Muscle layer of duodenum (tissue), 2 donors: ENCODE measurements at regions not wholly inside any gene's neighbourhood (a gene's known extent, or its start where the extent isn't known, plus 50 kb on each side); places are given as distances from the start of the nearest gene placed in this dataset.

Source experiments
- H3K27ac ChIP-seq: one replicate; pipeline ENCODE4 v1.7.0; 2013; ENCODE audit warnings: mild to moderate bottlenecking, low read length
- H3K27me3 ChIP-seq: one replicate; pipeline ENCODE4 v1.7.0; 2013; ENCODE audit warnings: low read depth, mild to moderate bottlenecking, control low read depth, low read length
- H3K36me3 ChIP-seq, 2 donors: one replicate each; pipeline ENCODE4 v1.7.0; 2013; ENCODE audit warnings: low read length in 2 of 2, control low read depth in 1 of 2, mild to moderate bottlenecking in 1 of 2; ENCODE audit not compliant: insufficient read depth in 2 of 2, control insufficient read depth in 1 of 2
- H3K4me1 ChIP-seq, 2 donors: one replicate each; pipeline ENCODE4 v1.7.0; 2013; ENCODE audit warnings: low read length in 2 of 2, mild to moderate bottlenecking in 2 of 2, control low read depth in 1 of 2, moderate library complexity in 1 of 2; ENCODE audit not compliant: insufficient read depth in 2 of 2, control insufficient read depth in 1 of 2
- H3K4me3 ChIP-seq, 2 donors: one replicate each; pipeline ENCODE4 v1.7.0; 2013; ENCODE audit warnings: low read length in 2 of 2, low read depth in 1 of 2, mild to moderate bottlenecking in 1 of 2
- H3K9me3 ChIP-seq, 2 donors: one replicate each; pipeline ENCODE4 v1.7.0; 2013; ENCODE audit warnings: low read length in 2 of 2, control low read depth in 1 of 2, mild to moderate bottlenecking in 1 of 2; ENCODE audit not compliant: control insufficient read depth in 1 of 2
- donor health status: healthy.

DNA sequence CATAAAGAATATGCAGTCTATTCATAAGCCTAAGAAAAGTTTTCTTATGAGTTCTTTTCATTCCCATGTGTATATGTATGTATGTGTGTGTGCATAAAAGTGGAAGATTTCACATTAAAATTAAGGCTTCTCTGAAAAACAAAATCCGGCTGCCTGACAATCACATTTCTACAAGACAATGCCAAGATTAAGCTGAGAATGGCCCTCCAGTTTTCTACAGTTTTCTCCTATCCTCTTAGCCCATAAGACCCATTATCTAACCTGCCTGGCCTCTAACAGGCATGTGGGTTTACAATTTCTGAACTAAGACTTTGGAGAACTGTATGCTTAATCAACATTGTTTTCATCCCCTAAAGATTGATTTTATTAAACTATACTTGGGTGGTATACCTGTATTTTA lies 446.0 kb upstream of the SEMA3A start:
- Histone ChIP-seq H3K27me3 (no peaks in the 10 kb centered on the region), H3K36me3 (no peaks in the 10 kb centered on the region), H3K9me3 (peaks cover 0 to under 1% of the 10 kb centered on the region in 2 donors), H3K4me3 (no peak overlapping the region), H3K4me1 (no peaks in the 10 kb centered on the region), H3K27ac (no peak overlapping the region)

DNA sequence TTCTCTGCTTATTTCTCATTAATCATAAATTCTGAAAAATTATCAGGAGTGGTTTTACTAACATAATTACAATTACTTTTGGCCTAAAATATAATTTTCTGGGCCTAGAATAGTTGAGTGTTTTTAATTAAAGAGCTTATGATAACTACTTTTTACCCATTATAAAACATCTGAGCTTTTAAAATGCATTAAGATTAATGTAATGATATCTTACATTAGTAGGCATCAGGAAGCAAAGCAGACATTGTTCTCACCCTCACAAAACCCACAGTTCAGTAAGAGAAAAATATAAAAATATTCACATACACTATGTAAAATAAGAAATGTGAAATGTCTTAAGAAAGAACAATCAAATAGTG lies 443.7 kb upstream of the SEMA3A start:
- Histone ChIP-seq H3K27me3 (no peaks in the 10 kb centered on the region), H3K36me3 (no peaks in the 10 kb centered on the region), H3K27ac (no peak overlapping the region), H3K4me3 (no peak overlapping the region), H3K4me1 (no peaks in the 10 kb centered on the region), H3K9me3 (peaks cover 0 to 3% of the 10 kb centered on the region in 2 donors)

DNA sequence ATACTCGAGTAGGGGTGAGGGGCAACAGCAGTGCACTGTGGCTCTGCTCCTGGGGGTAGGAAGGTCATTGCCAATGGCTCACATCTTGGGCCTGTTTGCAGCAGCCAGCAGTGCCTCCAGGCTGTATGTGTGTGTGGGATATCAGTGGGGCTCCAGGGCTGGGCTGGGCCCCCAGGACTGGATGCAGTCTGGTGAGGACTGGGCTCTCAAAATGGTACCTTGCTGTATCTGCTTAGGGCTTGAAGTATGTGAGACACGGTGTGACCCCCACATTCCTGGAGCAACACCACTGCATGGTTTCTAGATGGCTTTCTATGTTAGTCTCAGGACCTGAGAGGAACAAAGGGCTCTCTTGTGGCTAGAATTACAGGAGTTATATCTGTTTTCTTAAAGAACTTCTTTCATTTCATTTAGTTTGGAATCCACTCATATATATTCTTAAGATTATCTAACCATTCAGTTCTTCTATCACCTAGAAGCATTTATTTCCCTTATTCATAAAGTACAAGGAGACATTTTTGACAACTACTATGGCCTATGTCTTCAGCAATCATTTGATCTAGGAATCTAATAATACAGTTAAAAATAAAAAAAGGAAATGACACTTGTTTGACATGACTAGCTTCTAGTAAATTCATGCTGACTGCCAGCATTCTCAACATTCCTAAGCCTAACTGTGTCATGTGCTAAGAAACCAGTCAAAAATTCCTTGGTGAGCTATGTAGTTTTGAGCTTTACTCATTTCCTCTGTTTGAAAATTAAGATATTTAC lies 443.2 kb upstream of the SEMA3A start:
- H3K4me3 ChIP-seq, result no peak overlapping the region
- H3K27ac ChIP-seq, result no peak overlapping the region
- no peaks in the 10 kb centered on the region for H3K4me1 ChIP-seq
- H3K36me3 ChIP-seq, result no peaks in the 10 kb centered on the region
- H3K27me3 ChIP-seq, result no peaks in the 10 kb centered on the region
- H3K9me3 ChIP-seq, result peaks cover 0 to 3% of the 10 kb centered on the region in 2 donors

DNA sequence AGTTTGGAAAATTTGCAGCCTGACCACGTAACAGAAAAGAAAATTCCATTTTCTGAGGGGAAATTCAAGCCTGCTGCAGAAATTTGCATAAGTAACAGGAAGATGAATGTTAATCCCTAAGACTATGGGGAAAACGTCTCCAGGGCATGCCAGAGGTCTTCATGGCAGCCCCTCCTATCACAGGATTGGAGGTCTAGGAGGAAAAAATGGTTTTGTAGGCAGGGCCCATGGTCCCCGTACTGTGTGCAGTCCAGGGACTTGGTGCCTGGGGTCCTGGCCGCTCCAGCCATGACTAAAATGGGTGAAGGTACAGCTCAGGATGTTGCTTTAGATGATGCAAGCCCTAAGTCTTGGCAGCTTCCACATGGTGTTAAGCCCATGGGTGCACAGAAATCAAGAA lies 437.3 kb upstream of the SEMA3A start:
- Histone ChIP-seq H3K36me3 (no peaks in the 10 kb centered on the region), H3K4me3 (no peak overlapping the region), H3K9me3 (peaks cover 0 to 10% of the 10 kb centered on the region in 2 donors)

DNA sequence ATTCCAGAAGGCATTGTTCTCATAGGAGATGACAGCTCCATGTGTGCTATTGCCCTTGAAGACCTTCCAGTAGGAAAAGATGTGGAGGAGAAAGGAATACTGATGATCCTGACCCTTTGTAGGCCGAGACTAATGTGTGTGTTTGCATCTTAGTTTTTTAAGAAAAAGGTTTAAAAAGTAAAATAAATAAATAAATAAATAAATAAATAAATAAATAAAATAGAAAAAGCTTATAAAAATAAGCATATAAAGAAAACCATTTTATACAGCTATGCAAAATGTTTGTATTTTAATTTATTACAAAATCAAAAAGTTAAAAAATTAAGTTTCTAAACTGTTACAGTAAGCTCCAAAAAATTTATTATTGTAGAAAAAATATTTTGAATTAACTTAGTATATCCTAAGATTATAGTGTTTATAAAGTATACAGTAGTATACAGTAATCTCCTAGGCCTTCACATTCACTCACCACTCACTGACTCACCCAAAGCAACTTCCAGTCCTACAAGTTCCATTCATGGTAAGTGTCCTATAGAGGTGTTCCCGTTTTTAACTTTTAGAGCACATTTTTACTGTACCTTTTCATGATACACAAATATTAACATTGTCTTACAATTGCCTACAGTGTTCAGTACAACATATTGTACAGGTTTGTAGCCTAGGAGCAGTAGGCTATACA lies 435.2 kb upstream of the SEMA3A start:
- Histone ChIP-seq H3K4me3 (no peak overlapping the region), H3K9me3 (peaks cover 0 to 7% of the 10 kb centered on the region in 2 donors), H3K36me3 (no peaks in the 10 kb centered on the region), H3K4me1 (no peaks in the 10 kb centered on the region), H3K27me3 (no peaks in the 10 kb centered on the region), H3K27ac (no peak overlapping the region)

More for the DNA sequence above, 437.3 kb upstream of the SEMA3A start:
- H3K27me3 ChIP-seq, result no peaks in the 10 kb centered on the region
- no peak overlapping the region for H3K27ac ChIP-seq
- no peaks in the 10 kb centered on the region for H3K4me1 ChIP-seq

DNA sequence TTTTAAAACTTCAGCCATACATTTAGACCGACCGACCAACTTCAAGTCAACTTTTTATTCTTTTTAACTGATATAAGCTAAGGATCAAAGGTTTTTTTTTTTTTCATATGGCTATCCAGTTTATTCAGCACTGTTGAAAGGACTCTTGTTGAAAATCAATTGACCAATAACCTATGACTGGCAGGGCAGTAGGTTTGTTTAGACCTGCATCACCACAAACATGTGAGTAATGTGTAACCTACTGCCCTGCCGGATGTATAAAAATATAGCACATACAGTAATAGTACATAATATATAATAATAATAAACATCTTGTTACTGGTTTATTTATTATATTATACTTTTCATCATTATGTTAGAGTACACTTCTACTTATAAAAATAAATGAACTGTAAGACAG lies 434.6 kb upstream of the SEMA3A start:
- Histone ChIP-seq H3K4me1 (no peaks in the 10 kb centered on the region), H3K4me3 (no peak overlapping the region), H3K9me3 (peaks cover 0 to 7% of the 10 kb centered on the region in 2 donors), H3K27ac (no peak overlapping the region), H3K27me3 (no peaks in the 10 kb centered on the region), H3K36me3 (no peaks in the 10 kb centered on the region)

DNA sequence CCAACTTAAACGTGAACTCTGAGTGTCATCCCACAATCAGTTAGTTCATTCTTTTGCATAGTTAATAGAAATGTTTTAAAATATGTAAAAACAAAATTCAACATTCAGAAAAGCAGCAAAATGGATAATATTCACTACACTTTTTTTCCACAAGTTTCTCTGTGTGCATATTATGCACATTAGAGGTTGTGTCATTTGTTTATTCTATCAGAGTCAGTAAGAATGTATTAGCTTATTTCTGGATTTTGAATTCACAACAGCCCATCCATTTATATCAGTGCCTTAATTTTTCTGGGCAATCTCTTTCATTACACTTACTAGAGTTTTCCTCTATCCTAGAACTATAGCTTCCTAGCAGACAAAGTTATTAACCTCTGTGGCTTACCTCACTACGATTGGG lies 432.7 kb upstream of the SEMA3A start:
- Histone ChIP-seq H3K4me1 (no peaks in the 10 kb centered on the region), H3K9me3 (peaks cover 0 to 4% of the 10 kb centered on the region in 2 donors), H3K27me3 (no peaks in the 10 kb centered on the region), H3K27ac (no peak overlapping the region), H3K36me3 (no peaks in the 10 kb centered on the region), H3K4me3 (no peak overlapping the region)

DNA sequence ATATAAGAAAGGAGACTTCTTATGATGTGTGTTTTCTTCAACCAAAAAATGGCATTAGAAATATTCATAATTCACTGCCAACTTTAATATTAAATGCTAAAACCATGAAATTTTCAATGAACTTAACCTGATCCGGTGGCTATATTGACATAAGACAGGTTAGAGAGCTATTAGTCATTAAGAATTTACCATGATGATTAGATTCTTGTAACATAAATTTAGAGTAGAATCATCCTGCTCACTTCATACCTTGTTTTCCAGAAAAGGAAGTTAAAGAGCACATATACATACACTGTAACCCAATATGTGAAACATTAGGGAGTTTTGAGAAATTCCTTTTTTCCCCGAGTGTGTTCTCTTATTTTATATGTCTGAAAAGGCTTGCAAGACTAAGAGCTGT lies 430.3 kb upstream of the SEMA3A start:
- Histone ChIP-seq H3K27ac (no peak overlapping the region), H3K27me3 (no peaks in the 10 kb centered on the region), H3K36me3 (no peaks in the 10 kb centered on the region), H3K4me3 (no peak overlapping the region), H3K4me1 (no peaks in the 10 kb centered on the region), H3K9me3 (no peaks in the 10 kb centered on the region)

DNA sequence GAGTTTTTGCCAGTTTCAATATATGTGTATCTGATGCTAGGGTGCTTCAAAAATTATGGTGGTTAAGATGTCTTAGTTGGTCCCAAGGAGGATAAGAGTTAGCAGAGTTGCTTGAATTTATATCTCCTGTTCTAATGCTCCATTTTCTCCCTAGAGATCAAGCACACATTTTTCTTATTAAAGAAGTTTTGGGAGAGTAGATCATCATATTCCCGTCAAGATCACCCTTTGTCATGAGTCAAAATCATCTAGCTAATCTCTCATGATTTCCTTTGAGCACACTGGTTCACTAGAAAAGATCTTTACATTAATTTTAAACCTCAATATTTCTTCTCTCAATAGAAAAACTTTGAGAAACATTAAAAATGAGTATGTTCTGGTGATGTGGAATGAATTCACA lies 429.9 kb upstream of the SEMA3A start:
- Histone ChIP-seq H3K4me1 (no peaks in the 10 kb centered on the region), H3K9me3 (no peaks in the 10 kb centered on the region), H3K4me3 (no peak overlapping the region), H3K36me3 (no peaks in the 10 kb centered on the region), H3K27me3 (no peaks in the 10 kb centered on the region), H3K27ac (no peak overlapping the region)

DNA sequence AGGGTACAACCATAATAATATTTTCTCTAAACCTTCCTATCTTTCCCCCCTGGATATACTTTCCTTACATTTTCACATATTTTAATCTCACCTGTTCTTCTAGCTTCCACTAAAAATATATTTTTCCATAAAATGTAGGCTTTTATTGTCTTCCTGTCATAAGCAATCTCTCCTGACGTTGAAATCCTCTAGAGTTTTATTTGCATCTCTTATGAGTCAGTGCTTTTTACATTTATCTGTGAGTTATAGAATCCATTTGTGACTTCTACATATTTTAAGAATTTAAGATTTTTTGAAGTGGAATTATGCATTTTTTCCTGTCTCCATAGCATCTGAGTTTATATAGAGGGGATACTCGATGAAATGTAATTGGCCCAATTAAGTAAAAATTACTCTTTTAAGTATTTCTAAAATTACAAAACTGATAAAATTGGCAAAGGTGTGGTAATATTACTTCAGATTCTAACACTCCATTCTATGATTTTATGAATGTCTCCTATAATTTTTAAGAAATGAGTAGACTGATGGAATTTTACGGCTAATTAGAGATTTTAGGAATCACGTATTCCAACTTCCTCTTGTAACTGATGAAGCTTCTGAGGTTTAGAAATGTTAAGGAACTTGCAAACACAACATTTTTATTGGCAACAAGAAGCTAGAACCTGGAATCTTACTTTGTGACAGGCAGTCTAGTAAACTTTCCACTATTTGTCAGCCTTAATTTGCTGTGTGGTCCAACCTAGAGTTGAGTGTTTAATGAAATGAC lies 422.9 kb upstream of the SEMA3A start:
- no peaks in the 10 kb centered on the region for H3K4me1 ChIP-seq
- no peaks in the 10 kb centered on the region for H3K9me3 ChIP-seq
- no peak overlapping the region for H3K4me3 ChIP-seq
- H3K36me3 ChIP-seq, result no peaks in the 10 kb centered on the region
- no peaks in the 10 kb centered on the region for H3K27me3 ChIP-seq
- H3K27ac ChIP-seq, result no peak overlapping the region

DNA sequence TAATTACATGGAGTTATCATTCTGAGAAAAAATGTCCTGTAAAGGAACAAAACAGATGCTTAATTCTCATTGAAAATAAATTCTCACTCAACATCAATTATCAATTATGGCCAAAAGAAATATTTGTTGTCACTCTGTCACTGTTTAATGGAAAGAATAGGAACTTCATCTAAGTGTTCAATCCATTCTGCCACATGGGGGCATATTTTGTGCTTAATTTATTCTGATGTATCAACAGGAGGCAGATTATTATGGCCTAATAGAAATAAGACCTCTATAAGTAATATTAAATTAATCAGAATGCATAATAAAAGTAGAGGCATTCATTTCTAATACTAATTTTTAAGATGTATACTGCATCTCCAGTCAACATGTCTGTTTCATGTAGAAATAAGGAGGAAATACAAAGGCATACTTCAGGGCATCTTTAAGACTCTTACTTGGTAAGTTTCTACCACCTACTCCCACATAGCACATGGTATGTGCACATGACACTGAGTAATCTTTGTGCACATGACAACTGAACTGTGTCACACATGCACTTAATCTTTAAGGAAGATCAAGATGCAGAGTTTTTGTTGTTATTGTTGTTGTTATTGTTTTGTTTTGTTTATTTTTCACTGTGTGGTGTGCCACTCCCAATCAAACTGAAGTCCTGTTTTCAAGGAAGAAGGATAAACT lies 420.4 kb upstream of the SEMA3A start:
- H3K27ac ChIP-seq, result no peak overlapping the region
- H3K27me3 ChIP-seq, result no peaks in the 10 kb centered on the region
- H3K9me3 ChIP-seq, result no peaks in the 10 kb centered on the region
- no peak overlapping the region for H3K4me3 ChIP-seq
- H3K4me1 ChIP-seq, result no peaks in the 10 kb centered on the region
- no peaks in the 10 kb centered on the region for H3K36me3 ChIP-seq
